LNCAP (cell line): ENCODE measurements at regions not wholly inside any gene's neighbourhood (a gene's known extent, or its start where the extent isn't known, plus 50 kb on each side); places are given as distances from the start of the nearest gene placed in this dataset.

Experiments used
- TF ChIP-seq, protein P1 (sequence below): fragments of 450-650 bp; IDR thresholded peaks from 2 replicates; pipeline ENCODE4 v1.5.1; 2017; ENCODE audit warnings: mild to moderate bottlenecking

DNA sequence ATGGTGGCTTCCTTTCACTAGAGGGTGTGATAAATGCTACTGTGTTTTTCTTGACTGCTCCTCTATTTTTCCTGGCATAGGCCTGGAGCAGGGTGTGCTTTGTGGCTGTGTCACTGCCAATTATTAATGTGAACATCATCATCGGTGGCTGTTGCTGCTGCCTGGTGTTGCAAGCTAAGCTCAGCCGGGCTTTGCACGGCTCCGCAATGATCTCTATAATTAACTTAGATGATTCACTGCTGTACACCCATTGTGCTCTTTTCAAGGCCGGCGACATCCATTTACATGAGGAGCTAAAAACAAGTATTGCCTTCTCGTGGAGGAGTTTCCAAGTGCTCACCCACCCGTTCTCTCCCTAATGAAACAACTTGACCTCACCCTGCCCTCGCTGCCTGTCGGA, 160.1 kb upstream of the IRX3 start:
- TF ChIP-seq, protein P1, sequence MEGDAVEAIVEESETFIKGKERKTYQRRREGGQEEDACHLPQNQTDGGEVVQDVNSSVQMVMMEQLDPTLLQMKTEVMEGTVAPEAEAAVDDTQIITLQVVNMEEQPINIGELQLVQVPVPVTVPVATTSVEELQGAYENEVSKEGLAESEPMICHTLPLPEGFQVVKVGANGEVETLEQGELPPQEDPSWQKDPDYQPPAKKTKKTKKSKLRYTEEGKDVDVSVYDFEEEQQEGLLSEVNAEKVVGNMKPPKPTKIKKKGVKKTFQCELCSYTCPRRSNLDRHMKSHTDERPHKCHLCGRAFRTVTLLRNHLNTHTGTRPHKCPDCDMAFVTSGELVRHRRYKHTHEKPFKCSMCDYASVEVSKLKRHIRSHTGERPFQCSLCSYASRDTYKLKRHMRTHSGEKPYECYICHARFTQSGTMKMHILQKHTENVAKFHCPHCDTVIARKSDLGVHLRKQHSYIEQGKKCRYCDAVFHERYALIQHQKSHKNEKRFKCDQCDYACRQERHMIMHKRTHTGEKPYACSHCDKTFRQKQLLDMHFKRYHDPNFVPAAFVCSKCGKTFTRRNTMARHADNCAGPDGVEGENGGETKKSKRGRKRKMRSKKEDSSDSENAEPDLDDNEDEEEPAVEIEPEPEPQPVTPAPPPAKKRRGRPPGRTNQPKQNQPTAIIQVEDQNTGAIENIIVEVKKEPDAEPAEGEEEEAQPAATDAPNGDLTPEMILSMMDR = no peak

DNA sequence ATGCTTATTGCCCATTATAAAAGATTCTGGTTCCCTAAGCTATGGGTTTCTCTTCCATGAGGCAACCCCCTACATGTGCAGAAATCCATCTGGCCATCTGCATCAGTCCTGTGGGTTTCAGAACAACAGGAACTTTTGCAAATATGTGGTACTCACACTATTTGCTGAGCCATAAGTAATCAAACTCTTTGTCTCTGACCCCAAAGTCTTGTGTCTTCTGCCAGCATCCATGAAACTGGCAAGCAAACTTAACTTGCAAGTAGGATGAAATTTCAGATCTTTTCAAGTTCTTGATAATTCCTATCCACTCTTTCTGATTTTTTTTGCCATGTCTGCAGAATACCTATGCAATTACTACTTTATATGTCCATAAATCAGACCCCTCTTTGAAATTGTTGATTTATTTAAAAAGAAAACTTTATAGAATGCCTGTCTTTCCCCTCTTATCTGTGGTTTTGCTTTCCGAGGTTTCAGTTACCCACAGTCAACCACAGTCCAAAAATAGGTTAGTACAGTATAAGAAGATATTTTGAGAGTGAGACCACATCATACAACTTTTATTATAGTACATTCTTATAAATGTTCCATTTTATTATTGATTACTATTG, 158.4 kb upstream of the IRX3 start:
- TF ChIP-seq, protein P1 = no peak

DNA sequence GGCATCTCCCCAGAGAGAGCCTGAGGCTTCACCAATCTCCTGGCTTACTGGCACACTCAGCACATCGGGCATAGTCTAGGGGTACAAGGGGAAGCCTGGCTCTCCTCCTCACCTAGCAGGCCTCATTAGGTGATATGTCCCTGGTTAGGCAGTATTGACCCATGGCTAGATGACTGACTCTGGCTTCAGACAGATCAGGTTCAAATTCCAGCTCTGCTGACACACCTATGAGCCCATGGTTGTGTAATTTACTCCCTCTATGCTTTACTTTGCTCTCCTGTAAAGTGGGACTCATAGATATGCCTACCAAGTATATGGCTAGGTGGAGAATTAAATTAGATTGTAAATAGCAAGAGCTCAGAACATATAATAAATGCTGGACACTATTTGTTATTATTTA, 157.3 kb upstream of the IRX3 start:
- TF ChIP-seq, protein P1 = no peak

DNA sequence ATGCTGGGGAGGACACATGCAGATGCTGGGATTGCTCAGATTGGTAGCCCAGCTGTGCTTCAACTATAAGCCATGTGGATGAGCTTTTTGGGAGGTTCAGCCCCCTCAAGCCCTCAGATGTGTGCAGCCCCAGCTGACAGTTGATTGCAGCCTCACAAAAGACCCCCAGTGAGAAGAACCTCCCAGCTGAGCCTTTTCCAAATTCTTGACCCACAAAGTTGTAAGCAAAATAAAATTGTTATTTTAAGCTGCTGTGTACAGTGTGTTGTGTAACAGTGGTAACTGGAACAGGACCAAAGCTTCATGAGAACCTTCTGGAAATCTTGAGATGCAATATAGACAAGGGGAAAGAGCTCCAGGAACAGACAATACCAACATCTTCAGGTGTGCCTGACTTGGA, 156.8 kb upstream of the IRX3 start:
- TF ChIP-seq, protein P1 = no peak

DNA sequence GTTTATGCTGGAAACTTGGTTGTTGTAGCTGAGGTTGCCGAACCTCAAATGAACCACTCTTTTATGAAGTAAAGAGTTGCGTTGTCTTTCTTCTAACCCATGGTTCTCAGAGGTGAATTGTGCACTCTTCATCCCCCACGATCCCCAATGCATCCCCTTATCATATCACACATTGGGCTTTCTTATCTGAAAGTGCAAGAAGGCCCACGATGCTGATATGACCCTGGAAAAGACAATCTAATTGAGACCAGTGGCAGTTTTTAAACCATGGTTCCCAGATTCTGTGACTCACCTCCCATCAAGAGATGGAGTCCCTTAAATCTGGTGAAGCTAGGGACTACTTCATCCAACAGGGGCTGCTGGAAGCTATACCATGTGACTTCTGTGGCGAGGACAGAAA, 156.3 kb upstream of the IRX3 start:
- TF ChIP-seq, protein P1 = no peak

DNA sequence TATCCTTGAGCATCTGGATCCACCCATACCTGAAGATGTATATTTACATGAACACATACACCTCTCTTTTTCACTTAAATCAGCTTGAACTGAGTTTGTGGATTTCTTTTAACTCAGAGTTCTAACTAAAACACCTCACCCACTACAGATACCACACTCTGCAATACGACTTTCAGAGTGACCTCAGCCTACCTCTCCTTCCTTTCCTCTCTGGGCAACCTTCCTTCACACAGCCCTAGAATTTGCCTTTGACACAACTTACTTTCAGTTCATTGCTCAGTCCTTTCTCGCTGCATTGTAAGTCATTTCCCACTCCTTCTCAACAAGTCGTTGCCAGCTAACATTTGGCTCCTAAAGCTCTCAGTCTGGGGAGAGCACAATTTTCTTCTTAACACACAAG, 151.9 kb upstream of the IRX3 start:
- TF ChIP-seq, protein P1 = no peak

DNA sequence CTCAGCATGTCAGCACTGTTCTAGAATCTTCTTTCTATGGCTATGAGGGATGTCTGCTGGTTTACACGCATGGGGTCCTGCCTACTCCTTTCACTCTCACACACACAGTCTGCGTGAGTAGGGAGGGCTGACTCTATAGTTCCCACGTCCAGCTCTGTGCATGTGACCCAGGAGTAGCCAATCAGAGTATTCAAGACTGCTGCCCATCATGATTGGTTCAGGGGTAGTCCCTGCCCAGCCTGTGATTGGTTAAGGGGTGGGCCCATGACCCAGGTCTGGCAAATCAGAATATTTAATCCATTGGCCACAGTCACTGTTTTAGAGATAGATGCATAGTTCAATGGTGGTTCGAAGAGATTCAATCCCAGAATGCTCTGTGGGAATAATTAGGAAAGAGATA, 151.3 kb upstream of the IRX3 start:
- TF ChIP-seq, protein P1 = no peak

DNA sequence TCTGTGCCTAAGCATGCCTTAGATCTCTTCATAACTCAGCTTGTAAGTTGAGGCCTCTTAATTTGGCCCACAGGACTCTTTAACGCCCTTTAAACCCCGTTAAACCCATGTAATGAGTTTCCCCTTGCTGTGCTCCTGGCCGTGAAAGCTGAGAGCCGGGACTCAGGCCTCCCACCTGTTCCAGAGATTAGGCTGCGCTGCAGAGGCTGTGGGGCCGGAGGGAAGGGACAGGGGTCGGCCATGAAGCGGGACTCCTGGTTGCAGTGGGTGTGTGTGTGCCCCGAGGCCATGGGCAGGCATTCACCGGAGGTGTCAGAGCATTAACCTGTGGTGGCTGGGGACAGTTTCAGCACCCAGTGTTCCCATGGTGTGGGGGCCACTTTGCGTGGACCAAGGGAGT, 150.8 kb upstream of the IRX3 start:
- TF ChIP-seq, protein P1 = no peak
